ENCODE measurements at regions not wholly inside any gene's neighbourhood (a gene's known extent, or its start where the extent isn't known, plus 50 kb on each side); places are given as distances from the start of the nearest gene placed in this dataset.

DNA sequence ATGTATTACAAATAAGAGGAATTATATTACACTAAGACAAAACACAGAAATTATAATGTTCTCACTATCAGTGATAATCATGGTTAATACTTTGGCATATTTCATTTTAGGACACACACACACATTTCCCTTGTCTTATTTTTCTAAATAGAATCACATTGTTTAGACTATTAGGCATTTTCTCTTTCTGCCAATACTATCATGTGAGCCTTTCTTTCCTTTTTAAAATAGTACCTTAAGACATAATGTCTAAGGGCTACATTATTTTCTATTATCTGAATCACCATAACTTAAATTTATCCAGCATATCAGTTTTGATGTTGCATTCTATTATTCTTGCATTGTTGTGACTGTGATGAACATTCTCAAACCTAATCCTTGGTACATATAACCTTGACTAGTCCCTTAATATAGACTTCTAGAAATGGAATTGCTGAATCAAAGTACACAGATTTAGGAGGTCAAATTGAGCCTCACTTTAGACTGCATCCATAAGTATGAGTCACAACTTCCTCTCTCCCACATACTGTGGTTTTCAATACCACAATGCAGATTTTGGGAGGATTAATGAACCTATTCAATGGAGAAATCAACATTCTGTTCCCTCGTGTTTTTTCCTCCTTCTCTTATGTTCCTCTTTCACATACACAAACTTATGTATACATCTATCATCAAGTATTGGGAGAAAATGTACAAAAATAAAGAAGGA, 212.6 kb downstream of the MOXD1 start:
- ChIA-PET CTCF (ENCODE audit: low intra/inter-chr PET ratio, low total read pairs) (no interaction called here), POLR2A (no interaction called here)
- TF ChIP-seq, protein P1, sequence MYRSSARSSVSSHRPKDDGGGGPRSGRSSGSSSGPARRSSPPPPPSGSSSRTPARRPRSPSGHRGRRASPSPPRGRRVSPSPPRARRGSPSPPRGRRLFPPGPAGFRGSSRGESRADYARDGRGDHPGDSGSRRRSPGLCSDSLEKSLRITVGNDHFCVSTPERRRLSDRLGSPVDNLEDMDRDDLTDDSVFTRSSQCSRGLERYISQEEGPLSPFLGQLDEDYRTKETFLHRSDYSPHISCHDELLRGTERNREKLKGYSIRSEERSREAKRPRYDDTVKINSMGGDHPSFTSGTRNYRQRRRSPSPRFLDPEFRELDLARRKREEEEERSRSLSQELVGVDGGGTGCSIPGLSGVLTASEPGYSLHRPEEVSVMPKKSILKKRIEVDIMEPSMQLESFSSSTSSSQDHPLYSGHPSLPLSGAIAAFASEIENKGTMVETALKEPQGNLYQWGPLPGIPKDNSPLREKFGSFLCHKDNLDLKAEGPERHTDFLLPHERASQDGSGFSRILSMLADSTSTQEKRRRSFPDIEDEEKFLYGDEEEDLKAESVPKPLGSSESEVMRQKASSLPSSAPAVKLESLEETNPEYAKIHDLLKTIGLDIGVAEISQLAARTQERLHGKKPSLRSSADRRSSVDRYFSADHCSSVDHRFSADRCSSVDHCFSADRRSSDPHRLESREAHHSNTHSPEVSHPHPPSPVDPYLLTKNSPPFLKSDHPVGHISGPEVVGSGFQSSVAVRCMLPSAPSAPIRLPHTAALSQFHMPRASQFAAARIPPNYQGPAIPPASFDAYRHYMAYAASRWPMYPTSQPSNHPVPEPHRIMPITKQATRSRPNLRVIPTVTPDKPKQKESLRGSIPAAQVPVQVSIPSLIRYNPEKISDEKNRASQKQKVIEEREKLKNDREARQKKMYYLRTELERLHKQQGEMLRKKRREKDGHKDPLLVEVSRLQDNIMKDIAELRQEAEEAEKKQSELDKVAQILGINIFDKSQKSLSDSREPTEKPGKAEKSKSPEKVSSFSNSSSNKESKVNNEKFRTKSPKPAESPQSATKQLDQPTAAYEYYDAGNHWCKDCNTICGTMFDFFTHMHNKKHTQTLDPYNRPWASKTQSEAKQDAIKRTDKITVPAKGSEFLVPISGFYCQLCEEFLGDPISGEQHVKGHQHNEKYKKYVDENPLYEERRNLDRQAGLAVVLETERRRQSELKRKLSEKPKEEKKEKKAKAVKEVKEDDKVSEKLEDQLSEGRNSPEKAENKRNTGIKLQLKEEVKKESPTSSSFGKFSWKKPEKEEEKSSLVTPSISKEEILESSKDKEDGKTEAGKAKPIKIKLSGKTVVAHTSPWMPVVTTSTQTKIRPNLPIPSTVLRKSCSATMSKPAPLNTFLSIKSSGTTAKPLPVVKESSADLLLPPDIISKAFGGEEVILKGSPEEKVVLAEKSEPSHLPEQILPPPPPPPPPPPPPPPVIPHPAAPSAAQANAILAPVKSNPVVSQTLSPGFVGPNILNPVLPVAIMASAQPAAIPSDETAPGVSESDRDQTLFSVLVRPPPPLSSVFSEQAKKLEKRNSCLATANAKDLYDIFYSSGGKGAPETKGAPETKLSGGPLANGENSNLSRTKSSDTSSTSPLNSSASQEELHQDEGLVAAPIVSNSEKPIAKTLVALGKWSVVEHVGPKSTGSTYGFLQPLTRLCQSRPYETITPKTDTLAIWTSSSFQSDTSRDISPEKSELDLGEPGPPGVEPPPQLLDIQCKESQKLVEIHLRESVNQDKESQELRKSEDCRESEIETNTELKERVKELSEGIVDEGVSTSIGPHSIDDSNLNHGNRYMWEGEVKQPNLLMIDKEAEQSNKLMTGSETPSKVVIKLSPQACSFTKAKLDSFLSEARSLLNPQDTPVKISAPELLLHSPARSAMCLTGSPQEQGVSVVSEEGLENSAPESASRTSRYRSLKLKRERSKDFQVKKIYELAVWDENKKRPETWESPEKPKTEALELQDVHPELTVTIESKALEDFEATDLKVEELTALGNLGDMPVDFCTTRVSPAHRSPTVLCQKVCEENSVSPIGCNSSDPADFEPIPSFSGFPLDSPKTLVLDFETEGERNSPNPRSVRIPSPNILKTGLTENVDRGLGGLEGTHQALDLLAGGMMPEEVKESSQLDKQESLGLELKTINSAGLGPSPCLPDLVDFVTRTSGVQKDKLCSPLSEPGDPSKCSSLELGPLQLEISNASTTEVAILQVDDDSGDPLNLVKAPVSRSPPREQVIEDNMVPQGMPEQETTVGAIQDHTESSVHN (CRISPR knock-in tag; IDR thresholded peaks at IDR 0.05): no peak
- in situ Hi-C loops (cut with HindIII; ENCODE audit: extremely low pct_ligation_motif_present, low pct_unique_long_range_greater_than_20kb) (no loop called here), intact Hi-C loops (cut with micrococcal nuclease; ENCODE audit: unreplicated experiment) (no loop called here)
- WGBS (ENCODE audit: low lambda C conversion rate): 0% methylated on average over 1 of the region's 1 CpG
- DNase-seq (ENCODE audit: low spot score): no peak
- H3K4me1 ChIP-seq (ENCODE audit: insufficient read depth, low read length): no peaks in the 10 kb centered on the region
- no peaks in the 10 kb centered on the region for H3K27me3 ChIP-seq (ENCODE audit: control insufficient read depth in 1 of 2, insufficient read depth in 2 of 2, low read length in 2 of 2)
- FAIRE-seq: no peak
- no peak overlapping the region for H3K9ac ChIP-seq (ENCODE audit: insufficient read depth, low read depth, low read length)
- H3K79me2 ChIP-seq (ENCODE audit: insufficient read depth, low read length): no peaks in the 10 kb centered on the region
- no peaks in the 10 kb centered on the region for H3K36me3 ChIP-seq (replicated peaks in 1 of 2; ENCODE audit: control insufficient read depth in 1 of 2, insufficient read depth in 2 of 2, low read length in 2 of 2)
- no peak overlapping the region for H3K4me3 ChIP-seq (replicated peaks in 1 of 3; ENCODE audit: insufficient read depth in 1 of 3, low read depth in 2 of 3, low read length in 3 of 3)
- H3K9me3 ChIP-seq (ENCODE audit: low read length): no peaks in the 10 kb centered on the region
- H3K27ac ChIP-seq (ENCODE audit: extremely low read length, insufficient read depth, low read length): no peak overlapping the region
- no peak overlapping the region for H2AFZ ChIP-seq (ENCODE audit: low read length)
- no peak overlapping the region for H3K4me2 ChIP-seq (ENCODE audit: low read depth, low read length)
- BruUV-seq (replicated peaks): no TSS peak
- H4K20me1 ChIP-seq (ENCODE audit: insufficient read depth, low read length): no peaks in the 10 kb centered on the region
- ATAC-seq: no peak

Measured in HepG2 (cell line).